OCI-LY3 (cell line): ENCODE measurements at regions not wholly inside any gene's neighbourhood (a gene's known extent, or its start where the extent isn't known, plus 50 kb on each side); places are given as distances from the start of the nearest gene placed in this dataset.

Experiments used
- CTCF ChIP-seq: fragments of 200-600, 300-600 bp; sonication (generic); IDR thresholded peaks from 2 replicates; pipeline ENCODE4 v1.5.1; 2014; ENCODE audit warnings: antibody characterized with exemption, low read length, low read depth
- EZH2phosphoT487 ChIP-seq: fragments of 200-600 bp; shearing (Covaris generic); IDR thresholded peaks from 2 replicates; pipeline ENCODE4 v1.6.1; 2018; ENCODE audit warnings: antibody characterized with exemption, mixed run types, low read depth

GRCh38 chr2:66660804-66661203 lies 225.9 kb downstream of the MEIS1 start:
- no peak for TF ChIP-seq CTCF
- no peak for TF ChIP-seq EZH2phosphoT487
